ENCODE measurements at regions not wholly inside any gene's neighbourhood (a gene's known extent, or its start where the extent isn't known, plus 50 kb on each side); places are given as distances from the start of the nearest gene placed in this dataset.

DNA sequence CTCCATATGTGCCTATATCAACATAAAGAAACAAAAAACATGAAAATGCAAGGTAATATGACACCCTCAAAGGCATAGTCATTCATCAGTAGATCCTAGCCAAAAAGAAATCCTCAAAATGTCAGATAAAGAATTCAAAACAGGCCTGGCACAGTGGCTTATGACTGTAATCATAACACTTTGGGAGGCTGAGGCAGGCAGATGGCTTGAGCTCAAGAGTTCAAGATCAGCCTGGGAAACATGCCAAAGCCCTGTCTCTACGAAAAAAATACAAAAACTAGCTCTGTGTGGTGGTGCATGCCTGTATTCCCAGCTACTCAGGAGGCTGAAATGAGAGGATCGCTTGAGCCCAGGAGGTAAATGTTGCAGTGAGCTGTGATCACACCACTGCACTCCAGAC is 284.6 kb upstream of the KLHL29 start:
- ChIA-PET POLR2A (no interaction called here), CTCF (no interaction called here)
- DNase-seq (ENCODE audit: low read depth, low spot score) (no peak), ATAC-seq (no peak)
- in situ Hi-C loops (cut with HindIII; ENCODE audit: low pct_unique_long_range_greater_than_20kb, low sequenced_read_pairs), result no loop called here
- Histone ChIP-seq H3K27ac (ENCODE audit: low read length) (no peak overlapping the region), H3K4me1 (ENCODE audit: control insufficient read depth, insufficient read depth, low read length) (no peaks in the 10 kb centered on the region), H3K4me3 (ENCODE audit: low read depth in 2 of 2, low read length in 2 of 2) (no peak overlapping the region), H3K27me3 (ENCODE audit: control insufficient read depth, insufficient read depth, low read length) (no peaks in the 10 kb centered on the region), H3K36me3 (ENCODE audit: control insufficient read depth, insufficient read depth, low read length) (no peaks in the 10 kb centered on the region), H3K9me3 (ENCODE audit: control insufficient read depth, insufficient read depth, low read depth, low read length) (no peaks in the 10 kb centered on the region)
- no TSS peak for BruUV-seq (replicated peaks)
- intact Hi-C loops (cut with micrococcal nuclease; ENCODE audit: unreplicated experiment), result no loop called here
- TF ChIP-seq SIN3A (IDR thresholded peaks at IDR 0.05; ENCODE audit: borderline replicate concordance, insufficient read depth, low read depth, low read length) (no peak), POLR2AphosphoS5 (IDR thresholded peaks at IDR 0.05; ENCODE audit: low read depth, low read length) (no peak), TCF7L2 (IDR thresholded peaks at IDR 0.05; ENCODE audit: low read depth, low read length) (no peak)
- TF ChIP-seq, protein P1, sequence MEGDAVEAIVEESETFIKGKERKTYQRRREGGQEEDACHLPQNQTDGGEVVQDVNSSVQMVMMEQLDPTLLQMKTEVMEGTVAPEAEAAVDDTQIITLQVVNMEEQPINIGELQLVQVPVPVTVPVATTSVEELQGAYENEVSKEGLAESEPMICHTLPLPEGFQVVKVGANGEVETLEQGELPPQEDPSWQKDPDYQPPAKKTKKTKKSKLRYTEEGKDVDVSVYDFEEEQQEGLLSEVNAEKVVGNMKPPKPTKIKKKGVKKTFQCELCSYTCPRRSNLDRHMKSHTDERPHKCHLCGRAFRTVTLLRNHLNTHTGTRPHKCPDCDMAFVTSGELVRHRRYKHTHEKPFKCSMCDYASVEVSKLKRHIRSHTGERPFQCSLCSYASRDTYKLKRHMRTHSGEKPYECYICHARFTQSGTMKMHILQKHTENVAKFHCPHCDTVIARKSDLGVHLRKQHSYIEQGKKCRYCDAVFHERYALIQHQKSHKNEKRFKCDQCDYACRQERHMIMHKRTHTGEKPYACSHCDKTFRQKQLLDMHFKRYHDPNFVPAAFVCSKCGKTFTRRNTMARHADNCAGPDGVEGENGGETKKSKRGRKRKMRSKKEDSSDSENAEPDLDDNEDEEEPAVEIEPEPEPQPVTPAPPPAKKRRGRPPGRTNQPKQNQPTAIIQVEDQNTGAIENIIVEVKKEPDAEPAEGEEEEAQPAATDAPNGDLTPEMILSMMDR (IDR thresholded peaks at IDR 0.05), result no peak
- TF ChIP-seq, protein P2, sequence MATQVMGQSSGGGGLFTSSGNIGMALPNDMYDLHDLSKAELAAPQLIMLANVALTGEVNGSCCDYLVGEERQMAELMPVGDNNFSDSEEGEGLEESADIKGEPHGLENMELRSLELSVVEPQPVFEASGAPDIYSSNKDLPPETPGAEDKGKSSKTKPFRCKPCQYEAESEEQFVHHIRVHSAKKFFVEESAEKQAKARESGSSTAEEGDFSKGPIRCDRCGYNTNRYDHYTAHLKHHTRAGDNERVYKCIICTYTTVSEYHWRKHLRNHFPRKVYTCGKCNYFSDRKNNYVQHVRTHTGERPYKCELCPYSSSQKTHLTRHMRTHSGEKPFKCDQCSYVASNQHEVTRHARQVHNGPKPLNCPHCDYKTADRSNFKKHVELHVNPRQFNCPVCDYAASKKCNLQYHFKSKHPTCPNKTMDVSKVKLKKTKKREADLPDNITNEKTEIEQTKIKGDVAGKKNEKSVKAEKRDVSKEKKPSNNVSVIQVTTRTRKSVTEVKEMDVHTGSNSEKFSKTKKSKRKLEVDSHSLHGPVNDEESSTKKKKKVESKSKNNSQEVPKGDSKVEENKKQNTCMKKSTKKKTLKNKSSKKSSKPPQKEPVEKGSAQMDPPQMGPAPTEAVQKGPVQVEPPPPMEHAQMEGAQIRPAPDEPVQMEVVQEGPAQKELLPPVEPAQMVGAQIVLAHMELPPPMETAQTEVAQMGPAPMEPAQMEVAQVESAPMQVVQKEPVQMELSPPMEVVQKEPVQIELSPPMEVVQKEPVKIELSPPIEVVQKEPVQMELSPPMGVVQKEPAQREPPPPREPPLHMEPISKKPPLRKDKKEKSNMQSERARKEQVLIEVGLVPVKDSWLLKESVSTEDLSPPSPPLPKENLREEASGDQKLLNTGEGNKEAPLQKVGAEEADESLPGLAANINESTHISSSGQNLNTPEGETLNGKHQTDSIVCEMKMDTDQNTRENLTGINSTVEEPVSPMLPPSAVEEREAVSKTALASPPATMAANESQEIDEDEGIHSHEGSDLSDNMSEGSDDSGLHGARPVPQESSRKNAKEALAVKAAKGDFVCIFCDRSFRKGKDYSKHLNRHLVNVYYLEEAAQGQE (IDR thresholded peaks at IDR 0.05; ENCODE audit: insufficient read depth in 1 of 2, low read depth in 2 of 2, low read length in 1 of 2), result no peak

DNA sequence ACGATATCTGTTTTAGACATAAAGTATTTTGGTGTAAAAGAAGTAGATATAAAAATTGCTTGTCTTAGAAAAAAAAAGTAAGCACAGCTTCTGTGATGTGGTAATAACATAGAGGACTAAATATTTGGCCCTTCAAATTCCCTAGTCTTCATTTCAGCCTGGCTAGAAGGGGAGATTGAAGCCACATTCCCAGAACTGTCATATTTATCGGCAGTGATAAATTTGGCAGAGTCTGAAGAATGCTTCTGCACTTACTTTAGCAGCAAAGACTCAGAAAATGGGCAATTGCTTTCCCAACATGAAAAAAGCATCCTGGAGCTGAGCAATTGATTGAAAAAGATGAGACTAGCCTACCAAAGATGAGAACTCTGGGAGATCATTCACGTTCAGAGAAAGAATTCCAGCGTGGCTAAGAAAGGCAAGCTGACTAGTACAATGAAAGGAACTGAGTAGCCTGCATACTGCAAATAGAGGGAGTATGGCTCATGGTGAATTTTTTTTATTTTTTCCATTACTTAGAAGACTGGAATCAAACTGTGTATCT is 278.7 kb upstream of the KLHL29 start:
- ChIA-PET POLR2A (no interaction called here), CTCF (no interaction called here)
- H3K36me3 ChIP-seq (ENCODE audit: control insufficient read depth, insufficient read depth, low read length), result no peaks in the 10 kb centered on the region
- H3K9me3 ChIP-seq (ENCODE audit: control insufficient read depth, insufficient read depth, low read depth, low read length), result no peaks in the 10 kb centered on the region
- ATAC-seq (no peak), DNase-seq (ENCODE audit: low read depth, low spot score) (no peak)
- intact Hi-C loops (cut with micrococcal nuclease; ENCODE audit: unreplicated experiment), result no loop called here
- TF ChIP-seq, protein P2 (IDR thresholded peaks at IDR 0.05; ENCODE audit: insufficient read depth in 1 of 2, low read depth in 2 of 2, low read length in 1 of 2), result no peak
- TF ChIP-seq, protein P1 (IDR thresholded peaks at IDR 0.05), result no peak
- TF ChIP-seq POLR2AphosphoS5 (IDR thresholded peaks at IDR 0.05; ENCODE audit: low read depth, low read length), result no peak
- TF ChIP-seq TCF7L2 (IDR thresholded peaks at IDR 0.05; ENCODE audit: low read depth, low read length), result no peak
- TF ChIP-seq SIN3A (IDR thresholded peaks at IDR 0.05; ENCODE audit: borderline replicate concordance, insufficient read depth, low read depth, low read length), result no peak
- in situ Hi-C loops (cut with HindIII; ENCODE audit: low pct_unique_long_range_greater_than_20kb, low sequenced_read_pairs), result no loop called here
- no peak overlapping the region for H3K4me3 ChIP-seq (ENCODE audit: low read depth in 2 of 2, low read length in 2 of 2)
- H3K4me1 ChIP-seq (ENCODE audit: control insufficient read depth, insufficient read depth, low read length), result no peaks in the 10 kb centered on the region
- no peak overlapping the region for H3K27ac ChIP-seq (ENCODE audit: low read length)
- BruUV-seq (replicated peaks), result no TSS peak
- no peaks in the 10 kb centered on the region for H3K27me3 ChIP-seq (ENCODE audit: control insufficient read depth, insufficient read depth, low read length)

All from Panc1 (cell line).